HL-60 (cell line): ENCODE measurements at regions not wholly inside any gene's neighbourhood (a gene's known extent, or its start where the extent isn't known, plus 50 kb on each side); places are given as distances from the start of the nearest gene placed in this dataset.
"Not testable (repeated sequence)": the region's sequence is repeated elsewhere in the genome, so short reads cannot be mapped to it uniquely, and the experiment has no call there.

Experiments used
- DNase-seq, 2 experiments: peaks; one replicate each; pipeline ENCODE4 v3.0.0-alpha.2; 2010 to 2020; ENCODE audit warnings: low read depth in 1 of 2, low spot score in 1 of 2
- H3K27ac ChIP-seq: fragments of 250-450 bp; sonication (Bioruptor Pico); replicated peaks from 2 replicates; pipeline ENCODE4 v1.5.1; 2020; ENCODE audit warnings: mild to moderate bottlenecking, moderate library complexity
- H3K27me3 ChIP-seq: fragments of 250-450 bp; sonication (Bioruptor Pico); 2 replicates; pipeline ENCODE4 v1.5.1; 2021; ENCODE audit warnings: mild to moderate bottlenecking, moderate library complexity; ENCODE audit not compliant: insufficient read depth, poor library complexity, severe bottlenecking
- H3K4me3 ChIP-seq: replicated peaks from 2 replicates; pipeline ENCODE4 v1.5.1; 2011; ENCODE audit warnings: mild to moderate bottlenecking, control low read depth, low read length; ENCODE audit not compliant: insufficient read depth
- CTCF ChIP-seq: IDR thresholded peaks from one replicate; pipeline ENCODE4 v1.5.1; 2011; ENCODE audit warnings: low read length, control low read depth, inconsistent platforms; ENCODE audit not compliant: insufficient read depth
- GABPA ChIP-seq: IDR thresholded peaks from 2 replicates; pipeline ENCODE4 v1.6.1; 2012; ENCODE audit warnings: low read depth
- POLR2AphosphoS5 ChIP-seq: IDR thresholded peaks from 2 replicates; pipeline ENCODE4 v1.6.1; 2012; ENCODE audit warnings: low read depth
- SPI1 ChIP-seq: IDR thresholded peaks from 2 replicates; pipeline ENCODE4 v1.6.1; 2012; ENCODE audit warnings: low read depth, mild to moderate bottlenecking, borderline replicate concordance
- TF ChIP-seq, protein P1 (sequence below): IDR thresholded peaks from 2 replicates; pipeline ENCODE4 v1.6.1; 2012; ENCODE audit warnings: low read depth; ENCODE audit not compliant: insufficient replicate concordance

GRCh38 chr6:63510849-63511248 lies 61.4 kb upstream of the LOC128125822 start:
- peaks cover 3% of the 10 kb centered on the region for H3K27me3 ChIP-seq
- no peak for DNase-seq

GRCh38 chr6:63514488-63515173 lies 57.6 kb upstream of the LOC128125822 start:
- DNase-seq: no peak
- TF ChIP-seq GABPA (no peak), POLR2AphosphoS5 (no peak), CTCF (no peak), SPI1 (no peak)
- TF ChIP-seq, protein P1, sequence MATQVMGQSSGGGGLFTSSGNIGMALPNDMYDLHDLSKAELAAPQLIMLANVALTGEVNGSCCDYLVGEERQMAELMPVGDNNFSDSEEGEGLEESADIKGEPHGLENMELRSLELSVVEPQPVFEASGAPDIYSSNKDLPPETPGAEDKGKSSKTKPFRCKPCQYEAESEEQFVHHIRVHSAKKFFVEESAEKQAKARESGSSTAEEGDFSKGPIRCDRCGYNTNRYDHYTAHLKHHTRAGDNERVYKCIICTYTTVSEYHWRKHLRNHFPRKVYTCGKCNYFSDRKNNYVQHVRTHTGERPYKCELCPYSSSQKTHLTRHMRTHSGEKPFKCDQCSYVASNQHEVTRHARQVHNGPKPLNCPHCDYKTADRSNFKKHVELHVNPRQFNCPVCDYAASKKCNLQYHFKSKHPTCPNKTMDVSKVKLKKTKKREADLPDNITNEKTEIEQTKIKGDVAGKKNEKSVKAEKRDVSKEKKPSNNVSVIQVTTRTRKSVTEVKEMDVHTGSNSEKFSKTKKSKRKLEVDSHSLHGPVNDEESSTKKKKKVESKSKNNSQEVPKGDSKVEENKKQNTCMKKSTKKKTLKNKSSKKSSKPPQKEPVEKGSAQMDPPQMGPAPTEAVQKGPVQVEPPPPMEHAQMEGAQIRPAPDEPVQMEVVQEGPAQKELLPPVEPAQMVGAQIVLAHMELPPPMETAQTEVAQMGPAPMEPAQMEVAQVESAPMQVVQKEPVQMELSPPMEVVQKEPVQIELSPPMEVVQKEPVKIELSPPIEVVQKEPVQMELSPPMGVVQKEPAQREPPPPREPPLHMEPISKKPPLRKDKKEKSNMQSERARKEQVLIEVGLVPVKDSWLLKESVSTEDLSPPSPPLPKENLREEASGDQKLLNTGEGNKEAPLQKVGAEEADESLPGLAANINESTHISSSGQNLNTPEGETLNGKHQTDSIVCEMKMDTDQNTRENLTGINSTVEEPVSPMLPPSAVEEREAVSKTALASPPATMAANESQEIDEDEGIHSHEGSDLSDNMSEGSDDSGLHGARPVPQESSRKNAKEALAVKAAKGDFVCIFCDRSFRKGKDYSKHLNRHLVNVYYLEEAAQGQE: no peak
- no peak overlapping the region for H3K27ac ChIP-seq
- H3K4me3 ChIP-seq: no peak overlapping the region
- peaks cover 3% of the 10 kb centered on the region for H3K27me3 ChIP-seq

More at GRCh38 chr6:63510849-63511248, 61.4 kb upstream of the LOC128125822 start:
- Histone ChIP-seq H3K27ac (no peak overlapping the region), H3K4me3 (no peak overlapping the region)
- TF ChIP-seq POLR2AphosphoS5: no peak
- TF ChIP-seq, protein P1: no peak
- no peak for TF ChIP-seq GABPA
- TF ChIP-seq CTCF: no peak
- TF ChIP-seq SPI1: no peak

GRCh38 chr6:63515227-63515626 lies 57.1 kb upstream of the LOC128125822 start:
- not testable (repeated sequence) for H3K4me3 ChIP-seq, H3K27me3 ChIP-seq, DNase-seq

DNA sequence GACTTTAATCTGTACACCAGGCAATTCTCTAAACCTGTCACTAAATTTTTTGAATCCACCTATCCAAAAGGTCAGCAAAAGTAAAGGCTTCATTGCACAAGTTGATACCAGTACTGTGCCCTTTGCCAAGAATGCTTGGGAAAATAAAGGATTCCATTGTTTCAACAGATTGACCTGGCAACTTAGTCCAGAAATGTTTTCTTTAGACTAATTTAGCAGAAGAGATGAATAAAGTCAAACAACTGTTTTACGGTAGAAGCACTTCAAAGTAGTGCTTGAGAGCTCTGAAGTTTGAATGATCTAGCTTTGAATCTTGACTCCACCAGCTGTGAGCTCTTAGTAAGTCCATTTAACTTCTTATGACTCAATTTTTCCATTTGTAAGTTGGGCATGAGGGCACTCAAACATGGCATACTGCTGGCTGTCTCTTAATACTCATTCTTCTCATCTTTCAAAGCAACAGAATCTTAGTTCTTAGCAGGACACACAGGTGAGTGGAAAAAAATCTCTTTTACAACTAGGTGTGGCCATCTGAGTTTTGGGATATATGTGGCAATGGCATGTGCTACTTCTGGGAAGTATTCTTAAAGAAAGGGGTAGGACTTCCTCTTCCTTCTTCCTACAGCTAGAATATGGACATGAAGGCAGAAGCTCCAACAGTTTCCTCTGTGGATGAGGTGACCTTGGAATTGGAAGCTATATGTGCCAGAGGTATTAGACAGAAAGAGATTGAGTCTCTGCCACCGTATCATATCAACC lies 55.9 kb upstream of the LOC128125822 start:
- H3K4me3 ChIP-seq: no peak overlapping the region
- no peak for TF ChIP-seq SPI1
- TF ChIP-seq, protein P1: no peak
- H3K27ac ChIP-seq: no peak overlapping the region
- no peak for DNase-seq
- H3K27me3 ChIP-seq: peaks cover 3% of the 10 kb centered on the region

More at GRCh38 chr6:63515227-63515626, 57.1 kb upstream of the LOC128125822 start:
- H3K27ac ChIP-seq: not testable (repeated sequence)
